ENCODE measurements at regions not wholly inside any gene's neighbourhood (a gene's known extent, or its start where the extent isn't known, plus 50 kb on each side); places are given as distances from the start of the nearest gene placed in this dataset.

- Histone ChIP-seq H3K4me1 (no peaks in the 10 kb centered on the region), H3K4me3 (no peak overlapping the region), H3K27me3 (no peaks in the 10 kb centered on the region), H3K9me3 (no peaks in the 10 kb centered on the region), H3K27ac (no peak overlapping the region), H3K36me3 (no peaks in the 10 kb centered on the region)
- ATAC-seq, result no peak
- WGBS, 2 donors (ENCODE audit: low coverage in 1 of 2), result 89% methylated on average over 3 of the region's 4 CpGs; no CpG with 5 or more reads in 1 of the 2 donors
- TF ChIP-seq POLR2AphosphoS5 (IDR thresholded peaks at IDR 0.05) (no peak), POLR2A (IDR thresholded peaks at IDR 0.05) (no peak), CTCF (IDR thresholded peaks at IDR 0.05) (no peak)
Observed at GRCh38 chr5:135177591-135177990, 143.6 kb upstream of the PITX1 start.

- ATAC-seq, result no peak
- H3K36me3 ChIP-seq, result no peaks in the 10 kb centered on the region
- H3K9me3 ChIP-seq, result no peaks in the 10 kb centered on the region
- H3K4me3 ChIP-seq, result no peak overlapping the region
- no peaks in the 10 kb centered on the region for H3K27me3 ChIP-seq
- TF ChIP-seq POLR2AphosphoS5 (IDR thresholded peaks at IDR 0.05), result no peak
- TF ChIP-seq POLR2A (IDR thresholded peaks at IDR 0.05), result no peak
- TF ChIP-seq CTCF (IDR thresholded peaks at IDR 0.05), result no peak
- TF ChIP-seq EP300 (IDR thresholded peaks at IDR 0.05), result no peak
- H3K4me1 ChIP-seq, result no peaks in the 10 kb centered on the region
- 92% methylated on average over 6 of the region's 7 CpGs; no CpG with 5 or more reads in 1 of the 2 donors for WGBS, 2 donors (ENCODE audit: low coverage in 1 of 2)
- H3K27ac ChIP-seq, result no peak overlapping the region
Observed at GRCh38 chr5:135176991-135177390, 143.0 kb upstream of the PITX1 start.

DNA sequence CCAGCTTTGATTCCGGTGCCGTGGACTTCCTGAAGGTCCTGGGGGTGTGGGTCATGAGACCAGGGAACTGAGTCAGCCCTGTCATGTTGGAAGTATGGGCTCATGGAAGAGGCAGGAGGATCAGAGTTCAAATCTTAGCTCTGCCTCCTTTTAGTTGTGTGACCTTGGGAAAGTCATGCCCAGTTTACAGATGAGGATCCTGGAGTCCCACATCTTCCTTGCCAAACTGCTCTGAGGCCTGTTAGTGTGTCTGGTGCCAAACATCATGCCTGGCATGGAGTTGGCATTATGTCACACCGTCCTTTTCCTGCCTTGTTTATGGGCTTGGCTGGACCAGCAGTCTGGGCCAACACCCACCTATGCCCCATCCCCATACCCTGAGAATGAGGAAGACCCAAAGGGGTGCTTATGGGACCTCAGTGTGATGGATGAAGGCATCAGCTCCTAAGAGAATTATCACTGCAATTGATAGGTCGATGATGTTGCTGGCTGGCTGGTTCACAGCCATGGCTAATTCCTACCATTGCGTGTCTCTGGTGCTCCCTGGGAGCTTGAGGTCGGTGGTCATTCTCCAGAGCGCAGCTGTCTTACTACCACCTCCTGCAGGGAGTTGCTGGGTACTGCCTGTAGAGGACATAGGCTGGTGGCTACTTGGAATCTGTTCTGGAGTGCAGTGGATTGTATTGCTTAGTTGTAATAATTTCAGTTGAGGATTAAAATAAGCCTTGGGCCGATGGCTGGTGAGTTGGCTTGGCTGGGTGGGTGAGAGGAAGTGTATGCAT lies 140.5 kb upstream of the PITX1 start:
- no peak for ATAC-seq
- no peaks in the 10 kb centered on the region for H3K27me3 ChIP-seq

DNA sequence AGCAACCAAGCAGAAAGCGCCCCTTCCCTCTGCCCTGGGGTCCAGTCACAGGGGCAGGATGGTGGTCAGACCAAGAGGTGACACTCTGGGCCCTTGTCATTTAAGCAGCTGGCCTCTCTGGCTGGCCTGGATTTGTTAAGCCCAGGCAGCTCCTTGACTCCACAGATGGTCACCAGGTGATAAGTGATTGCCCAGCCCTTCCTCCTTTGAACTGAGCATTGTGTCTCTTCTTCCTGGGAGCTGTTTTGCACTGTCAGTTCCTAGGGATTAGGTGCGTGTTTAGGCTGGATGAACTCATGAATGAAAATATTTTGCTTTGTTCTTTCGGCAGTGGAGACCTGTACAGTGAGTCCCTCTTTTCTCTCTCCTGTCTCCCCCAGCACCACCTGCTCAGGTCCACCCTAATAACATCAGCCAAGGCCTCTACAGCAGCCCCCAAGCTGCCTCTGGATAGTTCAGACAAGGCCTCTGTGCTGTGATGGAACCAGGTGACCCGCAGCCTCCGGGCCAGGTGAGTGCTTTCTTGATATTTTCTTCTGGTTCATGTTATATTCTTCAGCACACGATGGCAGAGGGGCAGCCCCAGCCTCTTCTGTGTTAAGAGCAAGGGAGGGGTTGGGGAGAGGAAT lies 139.7 kb upstream of the PITX1 start:
- TF ChIP-seq POLR2A (IDR thresholded peaks at IDR 0.05), result no peak
- no peak for TF ChIP-seq POLR2AphosphoS5 (IDR thresholded peaks at IDR 0.05)
- TF ChIP-seq CTCF (IDR thresholded peaks at IDR 0.05), result no peak
- no peak for TF ChIP-seq EP300 (IDR thresholded peaks at IDR 0.05)
- no peaks in the 10 kb centered on the region for H3K4me1 ChIP-seq
- no peak for ATAC-seq

More for the DNA sequence above, 140.5 kb upstream of the PITX1 start:
- 90% methylated on average over 4 of the region's 8 CpGs; no CpG with 5 or more reads in 1 of the 2 donors for WGBS, 2 donors (ENCODE audit: low coverage in 1 of 2)
- no peaks in the 10 kb centered on the region for H3K4me1 ChIP-seq
- TF ChIP-seq EP300 (IDR thresholded peaks at IDR 0.05) (no peak), POLR2AphosphoS5 (IDR thresholded peaks at IDR 0.05) (no peak), CTCF (IDR thresholded peaks at IDR 0.05) (no peak), POLR2A (IDR thresholded peaks at IDR 0.05) (no peak)
- H3K27ac ChIP-seq, result no peak overlapping the region
- no peak overlapping the region for H3K4me3 ChIP-seq
- no peaks in the 10 kb centered on the region for H3K36me3 ChIP-seq
- no peaks in the 10 kb centered on the region for H3K9me3 ChIP-seq

DNA sequence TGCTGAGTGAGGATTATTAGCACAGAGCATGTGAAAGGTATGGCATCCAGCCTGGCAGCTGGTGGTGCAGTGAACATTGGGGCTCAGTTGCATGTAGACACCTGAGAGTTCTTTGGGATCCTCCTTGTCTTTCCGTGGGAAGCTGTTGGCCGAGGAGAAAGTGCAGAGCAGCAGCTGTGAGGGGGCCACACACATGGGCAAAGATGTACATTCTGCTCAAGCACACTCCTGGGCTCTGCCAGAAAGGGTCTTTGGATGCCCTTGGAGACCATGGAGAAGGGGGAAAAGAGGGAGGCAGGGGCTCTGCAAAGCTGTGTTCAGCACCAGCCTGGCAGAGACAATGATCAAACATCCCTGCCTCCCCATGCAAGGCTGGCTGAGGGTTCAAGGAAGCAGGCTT lies 138.7 kb upstream of the PITX1 start:
- no peak for ATAC-seq
- TF ChIP-seq CTCF (IDR thresholded peaks at IDR 0.05), result no peak
- TF ChIP-seq POLR2A (IDR thresholded peaks at IDR 0.05), result no peak
- no peak for TF ChIP-seq EP300 (IDR thresholded peaks at IDR 0.05)
- TF ChIP-seq POLR2AphosphoS5 (IDR thresholded peaks at IDR 0.05), result no peak
- WGBS, 2 donors (ENCODE audit: low coverage in 1 of 2), result 38 to 70% methylated on average over 2 of the region's 2 CpGs
- Histone ChIP-seq H3K9me3 (no peaks in the 10 kb centered on the region), H3K4me1 (no peaks in the 10 kb centered on the region), H3K27ac (no peak overlapping the region), H3K4me3 (no peak overlapping the region), H3K27me3 (no peaks in the 10 kb centered on the region), H3K36me3 (no peaks in the 10 kb centered on the region)

More for the DNA sequence above, 139.7 kb upstream of the PITX1 start:
- no peaks in the 10 kb centered on the region for H3K36me3 ChIP-seq
- 72 to 100% methylated on average over 1 to 4 of the region's 6 CpGs for WGBS, 2 donors (ENCODE audit: low coverage in 1 of 2)
- no peak overlapping the region for H3K27ac ChIP-seq
- no peaks in the 10 kb centered on the region for H3K9me3 ChIP-seq
- H3K4me3 ChIP-seq, result no peak overlapping the region
- no peaks in the 10 kb centered on the region for H3K27me3 ChIP-seq

Measured in gastroesophageal sphincter (tissue), 4 donors.